Jurkat, Clone E6-1 (cell line): ENCODE measurements at regions not wholly inside any gene's neighbourhood (a gene's known extent, or its start where the extent isn't known, plus 50 kb on each side); places are given as distances from the start of the nearest gene placed in this dataset.

Source experiments
- DNase-seq: peaks from one replicate; pipeline ENCODE4 v3.0.0-alpha.2; 2011; ENCODE audit warnings: low read depth, low spot score
- H3K4me3 ChIP-seq: 2 replicates; pipeline ENCODE4 v1.5.1; 2011; ENCODE audit warnings: mild to moderate bottlenecking, low read length, control low read depth, moderate library complexity

DNA sequence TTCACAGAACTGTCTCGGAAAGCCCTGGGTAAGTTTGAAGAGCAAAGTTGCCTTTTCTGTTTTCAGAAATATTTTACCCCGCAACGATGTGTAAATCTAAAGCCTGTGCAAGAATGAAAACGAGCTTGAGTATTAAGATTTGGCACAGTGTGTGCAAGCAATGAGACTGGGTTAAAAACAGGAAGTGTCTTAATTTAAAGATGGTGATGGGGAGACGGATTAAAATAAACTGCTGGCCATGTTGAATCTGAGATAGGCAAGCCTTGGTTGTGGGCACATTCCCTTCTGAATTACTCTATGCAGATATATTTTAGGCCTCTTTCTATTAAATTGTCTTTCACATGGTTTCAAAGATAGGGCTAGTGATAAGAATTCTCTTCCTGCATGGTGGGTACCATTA, 294.2 kb upstream of the DMRT1 start:
- H3K4me3 ChIP-seq, result no peak overlapping the region
- no peak for DNase-seq

DNA sequence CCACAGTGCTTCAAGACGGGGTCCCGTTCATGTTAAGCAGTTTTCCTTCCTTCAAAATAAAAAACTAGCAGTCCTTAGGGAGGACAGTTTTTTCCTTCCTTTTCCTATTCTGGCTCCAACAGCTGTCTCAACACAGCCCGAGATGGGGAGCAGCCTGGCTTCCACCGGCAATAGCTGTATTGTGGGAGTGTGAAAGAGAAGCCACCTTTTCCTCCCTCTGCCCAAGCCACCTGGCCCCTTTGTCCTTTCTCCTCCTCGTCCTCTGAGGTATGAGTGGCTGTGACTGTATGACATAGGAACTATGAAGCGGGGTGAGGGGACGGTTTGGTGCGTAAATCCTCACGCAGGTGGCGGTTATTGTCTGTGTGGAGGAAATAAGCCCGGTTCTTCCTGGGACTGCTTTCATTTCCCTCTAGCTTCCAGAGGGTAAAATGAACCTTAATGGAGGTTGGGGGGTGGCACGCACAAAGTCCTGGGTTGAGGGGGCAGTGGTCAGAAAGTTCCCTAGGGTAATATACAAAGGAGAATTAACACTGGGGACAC, 292.0 kb upstream of the DMRT1 start:
- no peak overlapping the region for H3K4me3 ChIP-seq
- DNase-seq, result no peak

DNA sequence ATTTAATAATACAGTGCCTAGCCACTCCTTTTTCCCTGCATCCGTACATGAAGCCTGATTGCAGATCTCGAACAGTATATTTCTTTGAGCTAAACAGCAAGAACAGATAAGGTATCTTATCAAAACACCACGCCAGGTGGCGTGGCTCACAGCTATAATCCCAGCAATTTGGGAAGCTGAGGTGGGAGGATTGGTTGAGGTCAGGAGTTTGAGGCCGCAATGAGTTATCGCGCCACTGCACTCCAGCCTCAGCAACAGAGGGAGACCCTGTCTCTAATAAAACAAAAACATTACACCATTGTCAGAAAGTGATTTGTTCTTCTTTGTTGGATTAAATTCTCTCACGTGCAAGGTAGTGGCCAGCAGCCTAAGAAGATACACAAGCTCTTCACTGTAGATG, 291.2 kb upstream of the DMRT1 start:
- DNase-seq, result no peak
- no peak overlapping the region for H3K4me3 ChIP-seq

DNA sequence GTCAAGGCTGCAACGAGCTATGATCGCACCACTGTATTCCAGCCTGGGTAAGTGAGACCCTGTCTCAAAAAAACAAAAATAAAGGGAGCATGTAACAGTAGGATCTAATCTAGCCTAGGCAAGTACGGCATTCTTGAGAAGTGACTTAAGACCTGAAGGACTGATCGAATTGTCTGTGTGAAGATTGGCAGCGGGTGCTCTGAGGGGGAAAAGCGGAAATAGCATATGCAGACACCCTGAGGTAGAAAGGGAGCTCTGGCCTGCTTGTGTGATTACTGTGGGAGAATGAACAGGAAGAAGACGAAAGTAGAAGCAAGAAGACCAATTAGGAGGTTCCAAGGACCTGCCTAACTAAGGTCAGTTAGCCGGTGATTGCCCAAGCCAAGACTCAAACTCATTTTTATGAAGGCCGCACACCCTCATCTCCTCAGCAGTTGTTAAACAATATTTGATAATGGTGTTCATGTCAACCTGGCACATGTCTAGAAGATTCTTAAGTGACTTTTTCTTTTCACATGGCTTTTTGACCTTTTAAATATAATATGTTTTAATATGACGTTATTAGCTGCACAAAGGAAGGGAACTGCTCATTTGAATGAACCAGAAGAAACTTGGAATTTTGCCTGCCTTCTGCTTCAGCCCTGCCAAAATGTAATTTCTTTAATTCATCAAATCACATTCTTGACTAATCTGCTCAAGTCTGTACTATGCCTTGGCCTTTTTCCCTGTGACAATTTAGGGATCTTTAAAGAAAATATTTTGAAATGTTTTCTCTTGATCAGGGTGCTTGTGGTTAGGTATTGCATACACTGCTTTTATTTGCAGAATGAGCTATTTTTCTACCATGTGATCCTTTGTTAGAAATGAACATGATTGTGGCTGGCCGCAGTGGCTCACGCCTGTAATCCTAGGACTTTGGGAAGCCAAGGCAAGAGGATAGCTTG, 289.2 kb upstream of the DMRT1 start:
- no peak for DNase-seq

DNA sequence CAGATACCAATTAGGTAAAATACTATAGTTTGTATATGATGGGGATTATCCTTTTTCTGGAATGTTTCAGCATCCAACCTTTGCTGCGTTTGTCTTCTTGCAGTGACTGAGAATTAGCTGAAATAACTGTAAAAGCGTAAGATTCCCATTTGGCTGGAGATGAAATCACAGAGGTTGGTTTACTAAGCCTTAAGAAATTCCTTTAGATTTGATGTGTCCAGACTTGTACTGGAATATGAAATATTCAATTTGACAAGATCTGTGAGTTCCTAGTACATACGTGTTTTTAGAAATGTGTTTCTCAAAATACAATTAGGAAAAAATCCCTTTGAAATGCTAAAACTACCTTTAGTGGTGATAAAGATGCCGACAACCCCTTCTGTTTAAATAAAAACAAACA, 286.0 kb upstream of the DMRT1 start:
- H3K4me3 ChIP-seq, result no peak overlapping the region
- DNase-seq, result no peak

More for the DNA sequence above, 289.2 kb upstream of the DMRT1 start:
- no peak overlapping the region for H3K4me3 ChIP-seq

DNA sequence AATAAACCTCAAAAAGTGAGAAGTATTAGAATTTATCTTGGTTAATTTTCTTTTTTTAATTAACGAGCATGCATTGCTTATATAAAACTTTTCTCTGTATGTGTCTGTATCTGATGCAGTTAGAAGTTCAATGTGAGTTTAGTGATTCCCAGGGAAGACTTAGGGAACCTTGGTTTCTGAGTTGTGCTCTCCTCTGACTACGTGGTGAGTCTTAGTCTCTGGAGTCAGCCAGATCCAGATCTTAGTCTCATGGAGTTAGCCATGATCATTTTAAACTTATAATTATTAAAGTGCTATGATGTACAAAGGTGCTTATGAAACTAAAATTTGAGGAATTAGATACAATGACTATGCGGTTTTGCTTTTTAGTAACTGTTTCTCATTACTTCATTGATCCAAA, 285.3 kb upstream of the DMRT1 start:
- H3K4me3 ChIP-seq, result no peak overlapping the region
- no peak for DNase-seq

DNA sequence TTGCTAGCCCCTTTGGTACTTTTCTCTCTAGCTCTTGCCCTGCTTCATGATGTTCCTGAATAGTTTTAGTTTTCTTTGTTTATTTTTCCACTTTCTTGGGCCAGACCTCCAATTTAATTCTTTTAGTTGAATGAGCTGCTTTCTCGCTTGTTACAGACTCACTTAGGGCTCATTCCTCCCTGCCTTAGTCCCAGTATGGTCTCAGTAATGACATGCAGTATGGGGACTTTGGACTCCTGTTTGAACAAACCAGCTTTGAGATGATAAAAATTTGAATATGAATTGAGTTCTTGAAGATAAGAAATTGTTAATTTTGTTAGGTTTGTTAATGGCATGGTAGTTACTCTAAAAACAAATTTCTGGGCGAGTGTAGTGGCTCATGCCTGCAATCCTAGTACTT, 284.8 kb upstream of the DMRT1 start:
- no peak for DNase-seq
- H3K4me3 ChIP-seq, result no peak overlapping the region

DNA sequence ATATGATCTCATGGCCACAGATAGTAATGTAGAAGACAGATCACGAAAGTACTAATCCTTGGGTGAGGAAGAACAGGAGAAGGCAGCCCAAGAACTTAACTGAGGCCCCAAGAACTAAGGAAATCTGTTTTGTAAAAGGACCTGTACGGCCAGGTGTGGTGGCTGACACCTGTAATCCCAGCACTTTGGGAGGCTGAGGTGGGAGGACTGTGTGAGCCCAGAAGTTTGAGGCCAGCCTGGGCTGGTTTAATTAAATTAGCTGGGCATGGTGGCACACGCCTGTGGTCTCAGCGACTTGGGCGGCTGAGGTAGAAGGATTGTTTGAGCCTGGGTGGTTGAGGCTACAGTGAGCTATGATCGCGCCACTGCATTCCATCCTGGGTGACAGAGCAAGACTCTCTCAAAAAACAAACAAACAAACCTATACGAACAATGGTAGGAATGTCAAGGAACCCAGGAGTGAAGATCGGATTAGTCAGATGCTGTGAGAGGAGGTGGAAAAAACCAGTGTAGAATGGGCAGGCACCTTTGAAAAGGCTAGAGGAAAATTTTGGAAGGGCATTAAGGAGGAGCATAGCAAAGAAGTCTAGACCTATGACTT, 283.8 kb upstream of the DMRT1 start:
- no peak for DNase-seq
- no peak overlapping the region for H3K4me3 ChIP-seq

DNA sequence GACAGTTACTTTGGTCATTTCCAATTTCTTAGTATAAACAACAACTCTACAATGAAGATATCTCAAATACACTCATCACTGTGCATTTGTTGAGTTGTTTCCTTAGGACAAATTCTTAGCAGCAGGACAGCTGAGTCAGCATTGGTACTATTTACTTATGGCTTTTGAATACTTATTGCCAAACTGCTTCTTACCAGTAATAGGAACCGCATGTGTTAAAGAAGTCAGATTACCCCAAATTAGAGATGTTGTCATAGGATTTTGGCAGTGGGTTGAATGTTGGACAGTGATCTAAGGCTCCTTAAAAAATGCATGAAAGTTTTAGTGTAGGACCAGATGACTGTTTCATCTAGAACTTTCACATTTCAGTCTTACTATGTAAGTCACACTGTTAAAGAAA, 280.1 kb upstream of the DMRT1 start:
- no peak overlapping the region for H3K4me3 ChIP-seq
- DNase-seq, result no peak

DNA sequence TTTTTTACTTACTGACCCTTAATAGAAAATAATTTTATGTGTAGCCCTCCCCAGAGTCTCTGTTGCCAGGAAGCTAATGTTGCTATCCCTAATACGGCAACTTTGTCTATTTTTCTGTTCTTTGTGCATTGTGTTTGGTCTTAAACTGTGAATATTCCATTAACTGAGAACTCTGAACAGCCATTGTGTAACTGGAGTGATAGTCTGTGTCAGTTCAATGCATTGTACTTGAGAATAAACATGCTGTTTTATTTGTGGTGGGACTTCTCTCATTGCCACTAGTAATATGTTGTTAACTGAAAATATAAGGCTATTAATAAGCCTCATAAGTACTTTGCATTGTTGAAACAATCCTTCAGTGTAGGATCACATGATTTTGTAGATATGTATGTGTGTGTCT, 278.3 kb upstream of the DMRT1 start:
- no peak overlapping the region for H3K4me3 ChIP-seq
- DNase-seq, result no peak

DNA sequence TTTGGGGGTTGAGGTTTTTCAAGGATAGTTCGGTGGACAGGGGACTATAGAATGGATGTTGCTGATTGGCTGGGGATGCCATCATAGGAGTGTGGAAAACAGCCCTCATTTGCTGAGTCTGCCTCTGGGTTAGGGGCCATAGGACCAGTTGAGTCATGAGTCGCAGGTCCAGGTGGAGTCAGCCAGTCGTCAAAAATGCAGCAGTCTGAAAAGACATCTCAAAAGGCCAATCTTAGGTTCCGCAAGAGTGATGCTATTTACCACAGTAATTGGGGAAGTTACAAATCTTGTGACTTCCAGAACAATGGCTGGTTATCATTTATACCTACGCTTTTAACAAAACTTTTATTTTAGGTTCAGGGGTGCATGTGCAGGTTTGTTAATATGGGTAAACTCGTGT, 276.0 kb upstream of the DMRT1 start:
- H3K4me3 ChIP-seq, result no peak overlapping the region
- DNase-seq, result no peak

DNA sequence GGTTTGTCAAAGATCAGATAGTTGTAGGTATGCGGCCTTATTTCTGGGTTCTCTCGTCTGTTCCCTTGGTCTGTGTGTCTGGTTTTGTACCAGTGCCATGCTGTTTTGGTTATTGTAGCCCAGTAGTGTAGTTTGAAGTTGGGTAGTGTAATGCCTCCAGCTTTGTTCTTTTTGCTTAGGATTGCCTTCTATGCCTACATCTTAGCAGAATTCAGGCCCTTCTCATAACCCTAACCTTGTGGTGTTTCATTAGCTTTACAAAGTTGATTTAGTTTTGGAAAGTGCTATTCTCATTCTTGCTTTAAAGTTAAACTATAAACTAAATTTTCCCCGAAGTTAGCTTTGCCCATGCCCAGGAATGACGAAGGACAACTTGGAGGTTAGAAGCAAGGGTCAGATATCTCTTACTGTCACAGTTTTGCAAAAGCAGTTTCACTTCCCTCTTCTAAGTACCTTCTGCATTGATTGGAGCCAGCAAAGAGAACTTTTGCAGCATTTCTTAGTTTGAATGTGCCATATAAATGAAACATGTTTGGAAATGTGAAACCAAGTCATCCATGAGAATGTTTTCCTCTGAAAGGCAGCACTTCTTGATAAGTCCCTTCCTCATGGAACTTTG, 274.3 kb upstream of the DMRT1 start:
- no peak overlapping the region for H3K4me3 ChIP-seq
- DNase-seq, result no peak

DNA sequence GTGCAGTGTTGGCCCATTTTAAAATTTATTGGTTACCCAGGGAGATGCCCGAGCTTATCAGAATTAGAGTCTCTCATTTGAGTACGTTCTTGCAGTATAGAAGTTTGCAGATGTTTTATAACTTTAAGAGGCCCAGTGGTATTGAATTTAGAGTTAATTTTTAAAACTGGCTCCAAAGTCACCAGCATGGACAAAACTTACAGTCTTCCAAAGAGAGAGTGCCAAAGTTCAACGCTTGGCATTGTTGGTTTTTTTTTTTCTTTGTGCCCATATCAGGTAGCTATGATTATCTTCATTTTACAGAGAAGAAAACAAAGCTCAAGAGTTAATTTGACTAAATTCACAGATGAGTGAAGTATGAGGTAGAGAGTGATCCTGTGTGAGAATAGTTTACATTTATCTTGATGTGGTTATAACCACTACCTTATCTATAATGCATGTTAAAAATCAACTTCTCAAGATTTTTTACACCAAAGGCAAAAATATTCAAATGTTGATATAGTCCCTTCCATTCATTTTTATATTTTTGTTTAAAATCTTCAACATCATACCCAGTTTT, 273.7 kb upstream of the DMRT1 start:
- peak; percentile 52 for DNase-seq
- H3K4me3 ChIP-seq, result no peak overlapping the region

DNA sequence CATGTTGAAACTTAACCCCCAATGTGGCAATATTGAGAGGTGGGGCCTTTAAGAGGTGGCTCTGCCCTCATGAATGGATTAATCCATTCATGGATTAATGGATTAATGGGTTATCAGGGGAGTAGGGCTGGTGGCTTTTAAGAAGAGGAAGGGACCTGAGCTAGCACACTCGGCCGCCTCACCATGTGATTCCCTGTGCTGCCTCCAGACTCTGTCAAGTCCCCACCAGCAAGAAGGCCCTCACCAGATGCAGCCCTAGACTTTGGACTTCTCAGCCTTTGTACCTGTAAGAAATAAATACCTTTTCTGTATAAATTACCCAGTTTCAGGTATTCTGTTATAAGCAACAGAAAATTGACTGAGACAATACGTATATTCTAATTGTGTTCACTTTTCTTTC, 272.2 kb upstream of the DMRT1 start:
- no peak overlapping the region for H3K4me3 ChIP-seq
- no peak for DNase-seq

DNA sequence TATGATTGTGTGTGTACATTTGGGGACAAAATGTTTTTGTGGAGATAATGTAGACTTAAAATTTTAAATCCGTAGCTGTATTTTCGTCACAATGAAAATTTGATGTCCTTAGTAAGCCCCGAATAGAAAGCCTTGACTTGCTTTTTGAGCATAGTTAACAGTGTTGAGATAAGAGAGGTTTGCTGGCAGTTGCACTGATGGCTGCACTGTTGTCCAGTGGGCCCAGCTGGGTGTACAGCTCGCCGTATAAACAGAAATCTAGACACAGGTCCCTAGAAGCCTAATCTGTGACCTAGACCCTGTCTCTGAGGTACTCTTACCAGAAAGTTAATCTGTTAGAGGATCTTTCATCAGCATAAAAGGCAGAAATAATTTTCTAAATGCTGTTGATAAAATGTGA, 271.3 kb upstream of the DMRT1 start:
- DNase-seq, result no peak
- no peak overlapping the region for H3K4me3 ChIP-seq

DNA sequence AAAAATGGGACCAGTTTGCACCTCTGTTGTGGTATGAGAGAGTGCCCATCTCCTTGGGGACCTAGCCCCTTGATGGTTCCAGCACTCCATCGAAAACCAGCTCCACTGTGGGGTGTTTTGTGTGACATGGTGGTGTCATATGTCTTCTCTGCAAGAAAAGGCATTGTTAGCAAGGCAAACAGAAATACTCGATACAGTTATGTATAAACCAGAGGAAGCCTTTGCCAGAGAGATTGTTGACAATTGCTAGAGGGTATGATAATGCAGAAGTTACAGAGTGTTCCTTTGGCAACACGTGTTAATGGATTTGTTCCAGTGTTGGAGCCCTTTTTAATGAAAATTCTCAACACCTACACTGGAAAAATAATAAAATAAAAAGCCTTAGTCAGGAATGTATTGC, 270.4 kb upstream of the DMRT1 start:
- no peak for DNase-seq
- no peak overlapping the region for H3K4me3 ChIP-seq

DNA sequence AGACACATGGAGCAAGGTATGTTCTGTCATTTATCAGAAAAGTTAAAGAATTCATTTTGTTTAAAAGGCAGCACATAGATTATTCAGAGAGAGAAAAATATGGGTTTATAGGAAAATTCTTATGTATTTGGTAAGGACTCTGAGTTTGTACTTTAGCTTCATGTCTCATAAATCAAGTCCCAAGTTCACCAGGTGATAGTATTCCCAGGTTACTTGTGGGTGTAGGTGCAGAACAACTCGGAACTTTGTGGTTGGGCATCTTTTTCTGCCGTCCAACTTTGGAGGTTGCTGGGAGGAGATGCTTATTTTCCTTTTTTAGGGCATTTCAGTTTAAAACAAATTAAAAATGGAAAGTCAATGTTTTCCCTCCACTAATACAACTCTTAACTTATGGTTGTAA, 269.8 kb upstream of the DMRT1 start:
- no peak for DNase-seq
- no peak overlapping the region for H3K4me3 ChIP-seq

DNA sequence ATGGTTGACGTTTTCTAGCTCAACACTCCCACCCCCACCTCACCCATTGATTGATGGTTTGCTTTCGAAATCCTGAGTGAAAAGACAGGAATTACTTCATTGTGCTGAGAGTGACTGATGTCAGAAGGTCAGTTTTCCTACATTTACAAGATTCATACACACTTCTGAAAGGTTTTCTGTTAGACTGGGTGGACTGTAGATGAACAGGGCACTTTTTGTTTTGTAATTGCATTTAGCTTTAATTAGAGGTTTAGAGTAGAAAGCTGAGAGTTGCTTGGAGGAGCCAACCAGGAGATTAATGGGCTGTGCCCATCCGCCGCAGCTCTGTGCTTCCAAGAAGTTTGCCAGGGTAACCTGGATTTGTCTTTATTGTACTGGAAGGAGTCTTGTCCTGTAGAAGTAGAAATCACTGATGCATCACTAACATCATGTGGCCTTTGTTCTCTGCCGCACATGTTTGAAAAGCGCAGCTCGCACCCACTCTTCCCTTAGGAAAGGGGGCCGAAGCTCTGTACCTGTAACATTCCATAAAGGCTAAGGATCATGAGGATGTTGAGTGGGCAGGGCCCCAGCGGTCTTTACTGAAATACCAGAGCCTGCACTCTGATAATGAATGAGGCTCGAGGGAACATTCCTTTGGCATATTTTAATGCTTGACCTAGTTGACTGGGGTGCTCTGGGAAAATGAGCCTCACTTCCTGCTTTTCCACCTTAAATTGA, 267.6 kb upstream of the DMRT1 start:
- DNase-seq, result no peak
- no peak overlapping the region for H3K4me3 ChIP-seq

DNA sequence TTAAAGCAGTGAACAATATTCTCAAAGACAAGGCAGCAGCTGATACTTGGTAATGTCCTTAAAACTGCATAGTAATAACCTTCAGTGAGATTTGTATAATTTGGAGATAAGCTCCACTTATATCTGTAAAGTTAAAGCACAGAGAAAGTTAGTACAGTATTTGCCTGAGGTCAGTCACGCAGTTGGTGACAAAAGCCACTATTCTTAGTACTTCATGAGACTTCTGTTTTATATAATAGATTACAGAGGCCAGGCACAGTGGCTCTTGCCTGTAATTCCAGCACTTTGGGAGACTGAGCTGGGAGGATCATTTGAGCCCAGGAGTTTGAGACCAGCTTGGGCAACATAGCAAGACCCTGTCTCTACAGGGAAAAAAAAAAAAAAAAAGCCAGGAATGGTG, 266.4 kb upstream of the DMRT1 start:
- H3K4me3 ChIP-seq, result no peak overlapping the region
- no peak for DNase-seq
